Neural progenitor cell (in vitro differentiated cells): ENCODE measurements at regions not wholly inside any gene's neighbourhood (a gene's known extent, or its start where the extent isn't known, plus 50 kb on each side); places are given as distances from the start of the nearest gene placed in this dataset.

Source experiments
- EZH2 ChIP-seq: fragments of 200-600 bp; sonication (generic); IDR thresholded peaks from 2 replicates; pipeline ENCODE4 v1.6.1; 2017; ENCODE audit warnings: antibody characterized with exemption, mild to moderate bottlenecking, moderate library complexity
- EZH2phosphoT487 ChIP-seq: fragments of 200-600 bp; sonication (generic); IDR thresholded peaks from 2 replicates; pipeline ENCODE4 v1.6.1; 2017; ENCODE audit warnings: antibody characterized with exemption

DNA sequence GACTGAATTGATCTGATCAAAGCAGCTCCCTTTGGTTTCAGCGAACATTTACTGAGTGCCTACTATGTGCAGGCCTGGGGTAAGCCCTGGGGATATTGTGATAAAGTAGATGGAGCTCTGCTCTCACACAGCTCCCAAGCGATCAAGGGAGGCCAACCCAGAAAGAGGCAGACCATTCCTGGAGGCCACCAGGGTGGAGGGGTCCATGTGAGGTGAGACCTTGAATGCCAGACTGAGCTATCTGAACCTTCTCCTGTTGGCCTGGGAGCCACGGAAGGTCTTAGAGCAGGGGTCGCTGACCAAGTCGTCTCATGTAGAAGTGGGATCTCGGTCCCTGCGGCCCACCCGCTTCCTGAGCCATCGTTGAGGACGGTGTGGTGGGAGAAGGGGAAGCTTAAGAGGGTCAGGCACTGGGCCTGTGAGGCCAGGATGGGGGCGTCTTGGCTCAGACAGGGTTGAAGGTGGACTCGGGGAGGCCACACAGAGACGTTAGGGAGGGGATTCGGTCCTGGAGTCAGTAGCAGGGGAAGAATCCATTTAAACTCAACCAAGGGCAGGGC lies 62.2 kb upstream of the IL17B start:
- no peak for TF ChIP-seq EZH2phosphoT487
- no peak for TF ChIP-seq EZH2
